Suprapubic skin (tissue), 4 donors: ENCODE measurements at regions not wholly inside any gene's neighbourhood (a gene's known extent, or its start where the extent isn't known, plus 50 kb on each side); places are given as distances from the start of the nearest gene placed in this dataset.

Experiments used
- POLR2A ChIP-seq, 2 donors: fragments of 450-650 bp; IDR thresholded peaks; one replicate each; pipeline ENCODE4 v1.6.1; 2017; ENCODE audit warnings: antibody characterized with exemption in 2 of 2, mild to moderate bottlenecking in 2 of 2, moderate library complexity in 2 of 2
- POLR2AphosphoS5 ChIP-seq, 3 donors: sonication (generic); formaldehyde crosslinking; IDR thresholded peaks; one replicate each; pipeline ENCODE4 v1.6.1; 2017; ENCODE audit warnings: antibody characterized with exemption in 3 of 3

GRCh38 chr1:186511761-186512637 lies 51.1 kb upstream of the PDC start:
- TF ChIP-seq POLR2A (IDR thresholded peaks at IDR 0.05): no peak
- no peak for TF ChIP-seq POLR2AphosphoS5 (IDR thresholded peaks at IDR 0.05)
